Naive thymus-derived CD4-positive, alpha-beta T cell (primary cell): ENCODE measurements at regions not wholly inside any gene's neighbourhood (a gene's known extent, or its start where the extent isn't known, plus 50 kb on each side); places are given as distances from the start of the nearest gene placed in this dataset.

Experiments
- ATAC-seq: fragments of 150-1000 bp; cut with Tn5 transposase; 2 replicates; pipeline ENCODE4 v1.10.0; 2021; ENCODE audit warnings: mild to moderate bottlenecking, moderate library complexity
- CTCF ChIA-PET: fragments of 350-600 bp; sonication (Branson Sonifier 250); formaldehyde crosslinking; loops from one replicate; lab custom pipeline; 2021; ENCODE audit warnings: antibody characterized with exemption; lab: Charles Lee
- POLR2A ChIA-PET: fragments of 350-600 bp; sonication (Branson Sonifier 250); formaldehyde crosslinking; loops from one replicate; lab custom pipeline; 2021; ENCODE audit warnings: antibody characterized with exemption, inconsistent platforms; lab: Charles Lee
- DNase-seq, 9 donors: peaks; one replicate each; pipeline versions ENCODE4 v3.0.0 to v3.0.0-alpha.2; 2020 to 2022; ENCODE audit warnings: mixed read lengths in 1 of 9
- H3K27ac ChIP-seq: one replicate; pipeline ENCODE4 v1.7.0; 2013; ENCODE audit warnings: mild to moderate bottlenecking, low read depth, low read length, moderate library complexity
- H3K27me3 ChIP-seq, 2 donors: one replicate each; pipeline ENCODE4 v1.7.0; 2013; ENCODE audit warnings: low read length in 2 of 2, mild to moderate bottlenecking in 2 of 2, moderate library complexity in 2 of 2; ENCODE audit not compliant: control insufficient read depth in 2 of 2, insufficient read depth in 2 of 2
- H3K36me3 ChIP-seq, 3 experiments: 1 replicate in 2 of 3; 2 replicates in 1 of 3; pipeline ENCODE4 v1.7.0; 2013; ENCODE audit warnings: low read length in 3 of 3, mild to moderate bottlenecking in 3 of 3, moderate library complexity in 1 of 3; ENCODE audit not compliant: insufficient read depth in 3 of 3, control insufficient read depth in 2 of 3
- H3K4me1 ChIP-seq, 2 donors: one replicate each; pipeline ENCODE4 v1.7.0; 2013; ENCODE audit warnings: low read length in 2 of 2, mild to moderate bottlenecking in 2 of 2, moderate library complexity in 1 of 2; ENCODE audit not compliant: control insufficient read depth in 2 of 2, insufficient read depth in 2 of 2
- H3K4me3 ChIP-seq: 2 replicates; pipeline ENCODE4 v1.7.0; 2013; ENCODE audit warnings: mild to moderate bottlenecking, low read length
- H3K9me3 ChIP-seq, 3 experiments: 1 replicate in 2 of 3; 2 replicates in 1 of 3; pipeline ENCODE4 v1.7.0; 2013; ENCODE audit warnings: low read length in 3 of 3; ENCODE audit not compliant: control insufficient read depth in 2 of 3
- H3K27ac Mint-ChIP-seq, 9 donors: one replicate each; pipeline ENCODE4 v1.8.0; 2020 to 2022; ENCODE audit warnings: mixed read lengths in 9 of 9, mild to moderate bottlenecking in 8 of 9, moderate library complexity in 5 of 9, inconsistent platforms in 2 of 9
- H3K27me3 Mint-ChIP-seq, 5 donors: one replicate each; pipeline ENCODE4 v1.8.0; 2021 to 2022; ENCODE audit warnings: mixed read lengths in 5 of 5, mild to moderate bottlenecking in 1 of 5
- H3K36me3 Mint-ChIP-seq, 5 donors: one replicate each; pipeline ENCODE4 v1.8.0; 2020 to 2022; ENCODE audit warnings: mixed read lengths in 5 of 5, mild to moderate bottlenecking in 3 of 5, inconsistent platforms in 1 of 5
- H3K4me1 Mint-ChIP-seq, 7 donors: one replicate each; pipeline ENCODE4 v1.8.0; 2020 to 2022; ENCODE audit warnings: mixed read lengths in 7 of 7, mild to moderate bottlenecking in 3 of 7, inconsistent platforms in 1 of 7
- H3K4me3 Mint-ChIP-seq, 10 donors: one replicate each; pipeline ENCODE4 v1.8.0; 2020 to 2022; ENCODE audit warnings: mild to moderate bottlenecking in 10 of 10, mixed read lengths in 10 of 10, moderate library complexity in 6 of 10, inconsistent platforms in 2 of 10
- H3K9me3 Mint-ChIP-seq, 11 donors: one replicate each; pipeline ENCODE4 v1.8.0; 2020 to 2022; ENCODE audit warnings: mixed read lengths in 11 of 11, mild to moderate bottlenecking in 4 of 11, inconsistent platforms in 1 of 11, moderate library complexity in 1 of 11
- intact Hi-C, 2 donors: fragments of 100-400 bp; cut with micrococcal nuclease; formaldehyde crosslinking; loops; one replicate each; pipeline ENCODE4 v1.15.1; 2023

GRCh38 chr5:89353837-89354551 is 471.0 kb upstream of the MEF2C start:
- Mint-ChIP-seq H3K9me3 (peaks cover 0 to 5% (median 0%) of the 10 kb centered on the region in 11 donors), H3K27me3 (no peaks in the 10 kb centered on the region), H3K36me3 (no peaks in the 10 kb centered on the region), H3K27ac (no peak overlapping the region), H3K4me3 (no peak overlapping the region), H3K4me1 (no peaks in the 10 kb centered on the region)
- ChIA-PET CTCF (no interaction called here), POLR2A (no interaction called here)
- intact Hi-C loops, result no loop called here
- Histone ChIP-seq H3K27me3 (no peaks in the 10 kb centered on the region), H3K4me1 (no peaks in the 10 kb centered on the region), H3K4me3 (no peak overlapping the region), H3K27ac (no peak overlapping the region), H3K36me3 (no peaks in the 10 kb centered on the region), H3K9me3 (no peaks in the 10 kb centered on the region)
- ATAC-seq (no peak), DNase-seq (no peak)

GRCh38 chr5:89351975-89352374 is 469.0 kb upstream of the MEF2C start:
- H3K4me3 Mint-ChIP-seq, result no peak overlapping the region
- Histone ChIP-seq H3K9me3 (no peaks in the 10 kb centered on the region), H3K27ac (no peak overlapping the region), H3K4me1 (no peaks in the 10 kb centered on the region), H3K4me3 (no peak overlapping the region), H3K27me3 (no peaks in the 10 kb centered on the region), H3K36me3 (no peaks in the 10 kb centered on the region)
- no peaks in the 10 kb centered on the region for H3K4me1 Mint-ChIP-seq
- H3K9me3 Mint-ChIP-seq, result peaks cover 0 to 5% (median 0%) of the 10 kb centered on the region in 11 donors
- CTCF ChIA-PET, result no interaction called here
- DNase-seq (no peak), ATAC-seq (no peak)
- POLR2A ChIA-PET, result no interaction called here
- intact Hi-C loops, result no loop called here
- H3K27ac Mint-ChIP-seq, result no peak overlapping the region
- no peaks in the 10 kb centered on the region for H3K36me3 Mint-ChIP-seq
- no peaks in the 10 kb centered on the region for H3K27me3 Mint-ChIP-seq

- H3K9me3 Mint-ChIP-seq, result peaks cover 0 to 5% (median 0%) of the 10 kb centered on the region in 11 donors
- POLR2A ChIA-PET, result no interaction called here
- H3K9me3 ChIP-seq, result no peaks in the 10 kb centered on the region
- no peak overlapping the region for H3K4me3 Mint-ChIP-seq
- H3K36me3 ChIP-seq, result no peaks in the 10 kb centered on the region
- ATAC-seq (no peak), DNase-seq (no peak)
- CTCF ChIA-PET, result no interaction called here
- H3K4me1 Mint-ChIP-seq, result no peaks in the 10 kb centered on the region
- no peaks in the 10 kb centered on the region for H3K27me3 ChIP-seq
- no peak overlapping the region for H3K27ac Mint-ChIP-seq
- H3K4me3 ChIP-seq, result no peak overlapping the region
- intact Hi-C loops, result no loop called here
- no peaks in the 10 kb centered on the region for H3K27me3 Mint-ChIP-seq
- H3K27ac ChIP-seq, result no peak overlapping the region
- H3K36me3 Mint-ChIP-seq, result no peaks in the 10 kb centered on the region
- H3K4me1 ChIP-seq, result no peaks in the 10 kb centered on the region
These were observed 468.2 kb upstream of the MEF2C start for GRCh38 chr5:89351222-89351621.

- intact Hi-C loops, result no loop called here
- Mint-ChIP-seq H3K4me1 (no peaks in the 10 kb centered on the region), H3K9me3 (peaks cover 0 to 5% (median 0%) of the 10 kb centered on the region in 11 donors), H3K4me3 (no peak overlapping the region), H3K27me3 (no peaks in the 10 kb centered on the region), H3K27ac (no peak overlapping the region), H3K36me3 (no peaks in the 10 kb centered on the region)
- ATAC-seq, result no peak
- no peak overlapping the region for H3K27ac ChIP-seq
- no peak overlapping the region for H3K4me3 ChIP-seq
- ChIA-PET CTCF (no interaction called here), POLR2A (no interaction called here)
- H3K36me3 ChIP-seq, result no peaks in the 10 kb centered on the region
- no peaks in the 10 kb centered on the region for H3K4me1 ChIP-seq
- no peaks in the 10 kb centered on the region for H3K9me3 ChIP-seq
- no peaks in the 10 kb centered on the region for H3K27me3 ChIP-seq
- DNase-seq, result no peak
These were observed 467.7 kb upstream of the MEF2C start for GRCh38 chr5:89350684-89351083.

- ChIA-PET POLR2A (no interaction called here), CTCF (no interaction called here)
- DNase-seq (no peak), ATAC-seq (no peak)
- Mint-ChIP-seq H3K36me3 (no peaks in the 10 kb centered on the region), H3K4me1 (no peaks in the 10 kb centered on the region), H3K9me3 (peaks cover 0 to 3% (median 0%) of the 10 kb centered on the region in 11 donors), H3K27me3 (no peaks in the 10 kb centered on the region), H3K4me3 (no peak overlapping the region), H3K27ac (no peak overlapping the region)
- no peaks in the 10 kb centered on the region for H3K4me1 ChIP-seq
- intact Hi-C loops, result no loop called here
- no peaks in the 10 kb centered on the region for H3K9me3 ChIP-seq
- H3K36me3 ChIP-seq, result no peaks in the 10 kb centered on the region
- H3K27ac ChIP-seq, result no peak overlapping the region
- no peak overlapping the region for H3K4me3 ChIP-seq
- H3K27me3 ChIP-seq, result no peaks in the 10 kb centered on the region
These were observed 466.4 kb upstream of the MEF2C start for GRCh38 chr5:89349246-89349980.

- H3K27ac Mint-ChIP-seq, result no peak overlapping the region
- no peak overlapping the region for H3K4me3 Mint-ChIP-seq
- Histone ChIP-seq H3K4me1 (no peaks in the 10 kb centered on the region), H3K36me3 (no peaks in the 10 kb centered on the region), H3K27ac (no peak overlapping the region), H3K9me3 (no peaks in the 10 kb centered on the region), H3K27me3 (no peaks in the 10 kb centered on the region), H3K4me3 (no peak overlapping the region)
- POLR2A ChIA-PET, result no interaction called here
- H3K36me3 Mint-ChIP-seq, result no peaks in the 10 kb centered on the region
- CTCF ChIA-PET, result no interaction called here
- intact Hi-C loops, result no loop called here
- H3K27me3 Mint-ChIP-seq, result no peaks in the 10 kb centered on the region
- H3K4me1 Mint-ChIP-seq, result peaks cover 0 to 4% (median 0%) of the 10 kb centered on the region in 7 donors
- ATAC-seq, result no peak
- no peak for DNase-seq
- H3K9me3 Mint-ChIP-seq, result peaks cover 0 to 3% (median 0%) of the 10 kb centered on the region in 11 donors
These were observed 463.6 kb upstream of the MEF2C start for GRCh38 chr5:89346573-89346972.

- Mint-ChIP-seq H3K9me3 (peaks cover 0 to 3% (median 0%) of the 10 kb centered on the region in 11 donors), H3K4me3 (no peak overlapping the region), H3K27me3 (no peaks in the 10 kb centered on the region), H3K4me1 (peaks cover 0 to 4% (median 0%) of the 10 kb centered on the region in 7 donors), H3K27ac (no peak overlapping the region), H3K36me3 (no peaks in the 10 kb centered on the region)
- Histone ChIP-seq H3K4me3 (no peak overlapping the region), H3K36me3 (no peaks in the 10 kb centered on the region), H3K27ac (no peak overlapping the region), H3K27me3 (no peaks in the 10 kb centered on the region), H3K9me3 (no peaks in the 10 kb centered on the region), H3K4me1 (no peaks in the 10 kb centered on the region)
- DNase-seq, result no peak
- POLR2A ChIA-PET, result no interaction called here
- CTCF ChIA-PET, result no interaction called here
- ATAC-seq, result no peak
- intact Hi-C loops, result no loop called here
These were observed 460.7 kb upstream of the MEF2C start for GRCh38 chr5:89343666-89344065.
